Activated naive CD4-positive, alpha-beta T cell treated with anti-CD3 and anti-CD28 coated beads for 36 hours (primary cell): ENCODE measurements at regions not wholly inside any gene's neighbourhood (a gene's known extent, or its start where the extent isn't known, plus 50 kb on each side); places are given as distances from the start of the nearest gene placed in this dataset.

Source experiments
- CTCF ChIA-PET: fragments of 350-600 bp; sonication (Branson Sonifier 250); formaldehyde crosslinking; loops from one replicate; lab custom pipeline; 2021; ENCODE audit warnings: antibody characterized with exemption; lab: Charles Lee
- DNase-seq: peaks from one replicate; pipeline ENCODE4 v3.0.0-alpha.2; 2020
- H3K27ac Mint-ChIP-seq: one replicate; pipeline ENCODE4 v1.8.0; 2021; ENCODE audit warnings: mild to moderate bottlenecking, mixed read lengths
- H3K27me3 Mint-ChIP-seq: one replicate; pipeline ENCODE4 v1.8.0; 2021; ENCODE audit warnings: low read depth, mixed read lengths
- H3K36me3 Mint-ChIP-seq: one replicate; pipeline ENCODE4 v1.8.0; 2021; ENCODE audit warnings: low read depth, mixed read lengths
- H3K4me1 Mint-ChIP-seq: one replicate; pipeline ENCODE4 v1.8.0; 2021; ENCODE audit warnings: low read depth, mixed read lengths
- H3K4me3 Mint-ChIP-seq: one replicate; pipeline ENCODE4 v1.8.0; 2021; ENCODE audit warnings: mild to moderate bottlenecking, moderate library complexity, mixed read lengths
- H3K9me3 Mint-ChIP-seq: one replicate; pipeline ENCODE4 v1.8.0; 2021; ENCODE audit warnings: mixed read lengths
- intact Hi-C: fragments of 100-400 bp; cut with micrococcal nuclease; formaldehyde crosslinking; loops from one replicate; pipeline ENCODE4 v1.15.1; 2023

GRCh38 chr6:183668-184067 lies 108.6 kb upstream of the DUSP22 start:
- DNase-seq, result no peak
- CTCF ChIA-PET, result interaction anchor here (0.8 kb wide), 1 partner anchor 477 kb away, joined by 3 read pairs; no protein-coding TSS in a partner anchor
- Mint-ChIP-seq H3K9me3 (no peaks in the 10 kb centered on the region), H3K27me3 (peaks cover 1% of the 10 kb centered on the region), H3K4me3 (no peak overlapping the region), H3K36me3 (no peaks in the 10 kb centered on the region), H3K27ac (no peak overlapping the region), H3K4me1 (peaks cover 29% of the 10 kb centered on the region)
- intact Hi-C loops, result no loop called here

GRCh38 chr6:184161-184700 lies 108.1 kb upstream of the DUSP22 start:
- H3K36me3 Mint-ChIP-seq, result no peaks in the 10 kb centered on the region
- DNase-seq, result no peak
- intact Hi-C loops, result no loop called here
- H3K27ac Mint-ChIP-seq, result no peak overlapping the region
- H3K4me1 Mint-ChIP-seq, result peaks cover 34% of the 10 kb centered on the region
- CTCF ChIA-PET, result interaction anchor here (0.5 to 0.8 kb wide), 5 partner anchors 9 to 477 kb away, joined by 3 to 4 read pairs (median 3); no protein-coding TSS in a partner anchor
- no peak overlapping the region for H3K4me3 Mint-ChIP-seq
- no peaks in the 10 kb centered on the region for H3K9me3 Mint-ChIP-seq
- H3K27me3 Mint-ChIP-seq, result peaks cover 1% of the 10 kb centered on the region

GRCh38 chr6:186340-186965 lies 105.8 kb upstream of the DUSP22 start:
- Mint-ChIP-seq H3K27me3 (peaks cover 1% of the 10 kb centered on the region), H3K4me1 (peaks cover 42% of the 10 kb centered on the region), H3K27ac (no peak overlapping the region), H3K9me3 (no peaks in the 10 kb centered on the region), H3K4me3 (no peak overlapping the region), H3K36me3 (no peaks in the 10 kb centered on the region)
- DNase-seq, result no peak
- CTCF ChIA-PET, result interaction anchor here (10.0 kb wide), 1 partner anchor 37 kb away, joined by 72 read pairs; no protein-coding TSS in a partner anchor
- intact Hi-C loops, result loop anchor here (5.0 kb wide), 3 partner anchors 526 to 1211 kb away; no protein-coding TSS in a partner anchor

GRCh38 chr6:187210-187861 lies 105.0 kb upstream of the DUSP22 start:
- no peak for DNase-seq
- Mint-ChIP-seq H3K27ac (no peak overlapping the region), H3K27me3 (peaks cover 1% of the 10 kb centered on the region), H3K4me3 (no peak overlapping the region), H3K4me1 (peaks cover 41% of the 10 kb centered on the region), H3K36me3 (no peaks in the 10 kb centered on the region), H3K9me3 (no peaks in the 10 kb centered on the region)
- intact Hi-C loops, result loop anchor here (5.0 kb wide), 3 partner anchors 525 to 1210 kb away; no protein-coding TSS in a partner anchor
- CTCF ChIA-PET, result interaction anchor here (0.6 to 10.0 kb wide), 7 partner anchors 18 to 372 kb away, joined by 3 to 72 read pairs (median 4); no protein-coding TSS in a partner anchor

- peak overlapping the region; percentile 69 for H3K27ac Mint-ChIP-seq
- CTCF ChIA-PET, result interaction anchor here (0.7 to 10.0 kb wide), 27 partner anchors 9 to 533 kb away, joined by 3 to 72 read pairs (median 4); partner anchors contain the start of gene IRF4
- peak; percentile 94 for DNase-seq
- H3K36me3 Mint-ChIP-seq, result no peaks in the 10 kb centered on the region
- peaks cover 1% of the 10 kb centered on the region for H3K27me3 Mint-ChIP-seq
- H3K4me1 Mint-ChIP-seq, result peaks cover 49% of the 10 kb centered on the region
- H3K9me3 Mint-ChIP-seq, result no peaks in the 10 kb centered on the region
- intact Hi-C loops, result loop anchor here (1.0 to 5.0 kb wide), 18 partner anchors 36 to 1208 kb away; partner anchors contain the start of gene DUSP22
- no peak overlapping the region for H3K4me3 Mint-ChIP-seq
These were observed 103.2 kb upstream of the DUSP22 start for GRCh38 chr6:188821-189655.

- no peak for DNase-seq
- Mint-ChIP-seq H3K27me3 (peaks cover 1% of the 10 kb centered on the region), H3K36me3 (no peaks in the 10 kb centered on the region), H3K9me3 (no peaks in the 10 kb centered on the region), H3K4me3 (no peak overlapping the region), H3K27ac (peak overlapping the region; percentile 69), H3K4me1 (peaks cover 52% of the 10 kb centered on the region)
- intact Hi-C loops, result loop anchor here (1.0 to 5.0 kb wide), 19 partner anchors 36 to 1208 kb away; partner anchors contain the start of gene DUSP22
- CTCF ChIA-PET, result interaction anchor here (0.7 to 10.0 kb wide), 12 partner anchors 9 to 532 kb away, joined by 3 to 72 read pairs (median 5); no protein-coding TSS in a partner anchor
These were observed 102.6 kb upstream of the DUSP22 start for GRCh38 chr6:189676-190075.

GRCh38 chr6:190596-191395 lies 101.5 kb upstream of the DUSP22 start:
- Mint-ChIP-seq H3K27me3 (peaks cover 1% of the 10 kb centered on the region), H3K9me3 (no peaks in the 10 kb centered on the region), H3K4me1 (peaks cover 63% of the 10 kb centered on the region), H3K36me3 (no peaks in the 10 kb centered on the region), H3K27ac (peak overlapping the region; percentile 69), H3K4me3 (no peak overlapping the region)
- CTCF ChIA-PET, result interaction anchor here (0.5 to 10.0 kb wide), 10 partner anchors 10 to 470 kb away, joined by 3 to 72 read pairs (median 5); no protein-coding TSS in a partner anchor
- DNase-seq, result peak; percentile 43
- intact Hi-C loops, result loop anchor here (5.0 kb wide), 1 partner anchor 147 kb away; no protein-coding TSS in a partner anchor

GRCh38 chr6:191487-192312 lies 100.6 kb upstream of the DUSP22 start:
- Mint-ChIP-seq H3K27me3 (peaks cover 1% of the 10 kb centered on the region), H3K4me3 (no peak overlapping the region), H3K4me1 (peaks cover 72% of the 10 kb centered on the region), H3K9me3 (peaks cover 2% of the 10 kb centered on the region), H3K36me3 (no peaks in the 10 kb centered on the region), H3K27ac (peak overlapping the region; percentile 15)
- no peak for DNase-seq
- intact Hi-C loops, result loop anchor here (5.0 kb wide), 1 partner anchor 146 kb away; no protein-coding TSS in a partner anchor
- CTCF ChIA-PET, result interaction anchor here (0.9 to 10.0 kb wide), 5 partner anchors 24 to 198 kb away, joined by 3 to 72 read pairs (median 4); no protein-coding TSS in a partner anchor

GRCh38 chr6:192313-192664 lies 100.0 kb upstream of the DUSP22 start:
- Mint-ChIP-seq H3K4me1 (peaks cover 75% of the 10 kb centered on the region), H3K9me3 (peaks cover 3% of the 10 kb centered on the region), H3K27me3 (peaks cover 1% of the 10 kb centered on the region), H3K27ac (no peak overlapping the region), H3K36me3 (no peaks in the 10 kb centered on the region), H3K4me3 (no peak overlapping the region)
- DNase-seq, result no peak
- CTCF ChIA-PET, result interaction anchor here (0.7 to 10.0 kb wide), 3 partner anchors 8 to 31 kb away, joined by 4 to 72 read pairs (median 4); no protein-coding TSS in a partner anchor
- intact Hi-C loops, result loop anchor here (5.0 kb wide), 1 partner anchor 145 kb away; no protein-coding TSS in a partner anchor

- Mint-ChIP-seq H3K27me3 (no peaks in the 10 kb centered on the region), H3K27ac (peak overlapping the region; percentile 74), H3K4me1 (peaks cover 75% of the 10 kb centered on the region), H3K36me3 (no peaks in the 10 kb centered on the region), H3K9me3 (peaks cover 3% of the 10 kb centered on the region), H3K4me3 (no peak overlapping the region)
- intact Hi-C loops, result loop anchor here (5.0 kb wide), 1 partner anchor 144 kb away; no protein-coding TSS in a partner anchor
- CTCF ChIA-PET, result interaction anchor here (0.6 to 10.0 kb wide), 6 partner anchors 9 to 1205 kb away, joined by 3 to 72 read pairs (median 3); no protein-coding TSS in a partner anchor
- no peak for DNase-seq
These were observed 99.1 kb upstream of the DUSP22 start for GRCh38 chr6:193180-193579.
